Anterior cingulate cortex (tissue), 58 donors: ENCODE measurements at regions not wholly inside any gene's neighbourhood (a gene's known extent, or its start where the extent isn't known, plus 50 kb on each side); places are given as distances from the start of the nearest gene placed in this dataset.

ENCODE experiments used
- DNase-seq, 58 donors: peaks; one replicate each; lab custom pipeline; 2025; lab: John Stamatoyannopoulos, UW

GRCh38 chrX:110866421-110866820 is 70.8 kb upstream of the CHRDL1 start:
- DNase-seq = no peak

- DNase-seq = no peak
Measured at GRCh38 chrX:110863883-110864282, 68.3 kb upstream of the CHRDL1 start.

GRCh38 chrX:110858565-110858964 is 62.9 kb upstream of the CHRDL1 start:
- DNase-seq = no peak

- DNase-seq = peak in 27 of 58 donors; percentile 0 to 10 (median 1)
Measured at GRCh38 chrX:110853610-110854009, 58.0 kb upstream of the CHRDL1 start.

GRCh38 chrX:110852180-110852579 is 56.6 kb upstream of the CHRDL1 start:
- DNase-seq = no peak

- no peak for DNase-seq
Measured at GRCh38 chrX:110851780-110852179, 56.2 kb upstream of the CHRDL1 start.

GRCh38 chrX:110847334-110847733 is 51.7 kb upstream of the CHRDL1 start:
- DNase-seq = peak in 3 of 58 donors; percentile 0 to 67 (median 4)

GRCh38 chrX:110846071-110846470 is 50.5 kb upstream of the CHRDL1 start:
- DNase-seq = no peak
